GM23248 (cell line): ENCODE measurements at regions not wholly inside any gene's neighbourhood (a gene's known extent, or its start where the extent isn't known, plus 50 kb on each side); places are given as distances from the start of the nearest gene placed in this dataset.
A peak's percentile ranks its signal among the peaks of the same experiment; 100 is the strongest.

Experiments
- DNase-seq: peaks from one replicate; pipeline ENCODE4 v3.0.0-alpha.2; 2015
- H2AFZ ChIP-seq: fragments of 200-600 bp; sonication (generic); 2 replicates; pipeline ENCODE4 v1.6.1; 2016; ENCODE audit warnings: antibody characterized with exemption
- H3F3A ChIP-seq: fragments of 200-600 bp; sonication (generic); 2 replicates; pipeline ENCODE4 v1.6.1; 2016; ENCODE audit warnings: mild to moderate bottlenecking, antibody characterized with exemption, mixed run types; ENCODE audit not compliant: insufficient read depth
- H3K27ac ChIP-seq: fragments of 200-600 bp; sonication (generic); 2 replicates; pipeline ENCODE4 v1.5.1; 2016; ENCODE audit warnings: mild to moderate bottlenecking
- H3K27me3 ChIP-seq: fragments of 200-600 bp; sonication (generic); replicated peaks from 2 replicates; pipeline ENCODE4 v1.6.1; 2016; ENCODE audit warnings: mild to moderate bottlenecking; ENCODE audit not compliant: insufficient read depth
- H3K36me3 ChIP-seq: fragments of 200-600 bp; sonication (generic); 2 replicates; pipeline ENCODE4 v1.6.1; 2016; ENCODE audit warnings: low read depth, mild to moderate bottlenecking
- H3K4me1 ChIP-seq: fragments of 200-600 bp; sonication (generic); 2 replicates; pipeline ENCODE4 v1.6.1; 2016; ENCODE audit warnings: mild to moderate bottlenecking; ENCODE audit not compliant: insufficient read depth
- H3K4me2 ChIP-seq: fragments of 200-600 bp; sonication (generic); one replicate; pipeline ENCODE4 v1.6.1; 2016; ENCODE audit warnings: mild to moderate bottlenecking; ENCODE audit not compliant: unreplicated experiment
- H3K4me3 ChIP-seq: fragments of 200-600 bp; sonication (generic); 2 replicates; pipeline ENCODE4 v1.5.1; 2016; ENCODE audit warnings: mild to moderate bottlenecking
- H3K79me2 ChIP-seq: fragments of 200-600 bp; sonication (generic); 2 replicates; pipeline ENCODE4 v1.6.1; 2016; ENCODE audit warnings: mild to moderate bottlenecking; ENCODE audit not compliant: insufficient read depth
- H3K9ac ChIP-seq: fragments of 200-600 bp; sonication (generic); 2 replicates; pipeline ENCODE4 v1.6.1; 2016; ENCODE audit warnings: mild to moderate bottlenecking
- H3K9me2 ChIP-seq: fragments of 200-600 bp; sonication (generic); 2 replicates; pipeline ENCODE4 v1.6.1; 2016; ENCODE audit warnings: mixed run types, mild to moderate bottlenecking, moderate library complexity; ENCODE audit not compliant: insufficient read depth
- H3K9me3 ChIP-seq: fragments of 200-600 bp; sonication (generic); one replicate; pipeline ENCODE4 v1.6.1; 2017; ENCODE audit warnings: low read depth
- H4K20me1 ChIP-seq: fragments of 200-600 bp; sonication (generic); 2 replicates; pipeline ENCODE4 v1.6.0; 2016; ENCODE audit not compliant: insufficient read depth
- EZH2 ChIP-seq: fragments of 200-600 bp; sonication (generic); IDR thresholded peaks from 2 replicates; pipeline ENCODE4 v1.6.1; 2018; ENCODE audit warnings: antibody characterized with exemption, mild to moderate bottlenecking; ENCODE audit not compliant: insufficient read depth, poor library complexity, severe bottlenecking
- EZH2phosphoT487 ChIP-seq: fragments of 200-600 bp; sonication (generic); IDR thresholded peaks from 2 replicates; pipeline ENCODE4 v1.6.1; 2018; ENCODE audit warnings: antibody characterized with exemption, moderate library complexity, mild to moderate bottlenecking, low read depth; ENCODE audit not compliant: insufficient read depth
- WGBS, 2 experiments: methylation state at CpG; one replicate each; pipeline ENCODE4 v1.1.6; 2015 to 2017; ENCODE audit warnings: low lambda C conversion rate in 2 of 2, low coverage in 1 of 2; ENCODE audit errors: missing lambda C conversion rate in 2 of 2; 5-methylcytosine and 5-hydroxymethylcytosine counted together
- in situ Hi-C: fragments of 300-500 bp; cut with MboI; formaldehyde crosslinking; loops from 2 replicates; pipeline ENCODE4 v1.15.0; 2020

- no peak overlapping the region for H3K4me3 ChIP-seq
- H3F3A ChIP-seq: no peaks in the 10 kb centered on the region
- H4K20me1 ChIP-seq: no peaks in the 10 kb centered on the region
- no peaks in the 10 kb centered on the region; the same call in 1 of the 2 replicates for H3K27me3 ChIP-seq
- H3K9ac ChIP-seq: no peak overlapping the region
- H3K4me2 ChIP-seq: no peak overlapping the region
- H3K27ac ChIP-seq: no peak overlapping the region
- H3K4me1 ChIP-seq: no peaks in the 10 kb centered on the region
- no peaks in the 10 kb centered on the region for H3K9me2 ChIP-seq
- H3K36me3 ChIP-seq: no peaks in the 10 kb centered on the region
- no peaks in the 10 kb centered on the region for H3K9me3 ChIP-seq
- no peaks in the 10 kb centered on the region for H3K79me2 ChIP-seq
- in situ Hi-C loops: no loop called here
- no peak overlapping the region for H2AFZ ChIP-seq
- WGBS, 2 experiments: 52 to 56% methylated on average over 19 to 21 of the region's 21 CpGs
- TF ChIP-seq EZH2 (no peak), EZH2phosphoT487 (no peak)
- DNase-seq: peak; percentile 3
Observed at GRCh38 chr10:131569851-131570715, 258.6 kb upstream of the TCERG1L start.

GRCh38 chr10:131570716-131571307 is 259.3 kb upstream of the TCERG1L start:
- no peaks in the 10 kb centered on the region for H3K36me3 ChIP-seq
- no peaks in the 10 kb centered on the region for H4K20me1 ChIP-seq
- in situ Hi-C loops: no loop called here
- no peak overlapping the region for H2AFZ ChIP-seq
- H3F3A ChIP-seq: no peaks in the 10 kb centered on the region
- H3K4me2 ChIP-seq: no peak overlapping the region
- no peak overlapping the region for H3K4me3 ChIP-seq
- no peaks in the 10 kb centered on the region for H3K4me1 ChIP-seq
- TF ChIP-seq EZH2phosphoT487 (no peak), EZH2 (no peak)
- DNase-seq: no peak
- no peaks in the 10 kb centered on the region for H3K79me2 ChIP-seq
- WGBS, 2 experiments: 26 to 27% methylated on average over 13 of the region's 13 CpGs
- H3K9me3 ChIP-seq: no peaks in the 10 kb centered on the region
- H3K9me2 ChIP-seq: no peaks in the 10 kb centered on the region
- no peak overlapping the region for H3K27ac ChIP-seq
- H3K27me3 ChIP-seq: no peaks in the 10 kb centered on the region; the same call in 1 of the 2 replicates
- no peak overlapping the region for H3K9ac ChIP-seq

GRCh38 chr10:131571346-131571745 is 259.8 kb upstream of the TCERG1L start:
- H3F3A ChIP-seq: no peaks in the 10 kb centered on the region
- no peak overlapping the region for H2AFZ ChIP-seq
- H4K20me1 ChIP-seq: no peaks in the 10 kb centered on the region
- DNase-seq: no peak
- H3K9me3 ChIP-seq: no peaks in the 10 kb centered on the region
- H3K9me2 ChIP-seq: no peaks in the 10 kb centered on the region
- no peak overlapping the region for H3K4me3 ChIP-seq
- TF ChIP-seq EZH2phosphoT487: no peak
- TF ChIP-seq EZH2: no peak
- H3K27me3 ChIP-seq: no peaks in the 10 kb centered on the region; the same call in 1 of the 2 replicates
- no peak overlapping the region for H3K4me2 ChIP-seq
- in situ Hi-C loops: no loop called here
- no peaks in the 10 kb centered on the region for H3K79me2 ChIP-seq
- no peaks in the 10 kb centered on the region for H3K36me3 ChIP-seq
- no peaks in the 10 kb centered on the region for H3K4me1 ChIP-seq
- no peak overlapping the region for H3K9ac ChIP-seq
- WGBS, 2 experiments: 59 to 68% methylated on average over 11 of the region's 11 CpGs
- no peak overlapping the region for H3K27ac ChIP-seq

- Histone ChIP-seq H3K9ac (no peak overlapping the region), H3K9me2 (no peaks in the 10 kb centered on the region), H3K79me2 (no peaks in the 10 kb centered on the region), H2AFZ (no peak overlapping the region), H3K4me3 (no peak overlapping the region), H3K27me3 (no peaks in the 10 kb centered on the region; the same call in 1 of the 2 replicates), H3K27ac (no peak overlapping the region), H3F3A (no peaks in the 10 kb centered on the region), H3K36me3 (no peaks in the 10 kb centered on the region), H4K20me1 (no peaks in the 10 kb centered on the region), H3K4me1 (no peaks in the 10 kb centered on the region), H3K9me3 (no peaks in the 10 kb centered on the region), H3K4me2 (no peak overlapping the region)
- 34 to 49% methylated on average over 8 of the region's 8 CpGs for WGBS, 2 experiments
- no peak for DNase-seq
- in situ Hi-C loops: no loop called here
- TF ChIP-seq EZH2 (no peak), EZH2phosphoT487 (no peak)
Observed at GRCh38 chr10:131571865-131572264, 260.3 kb upstream of the TCERG1L start.
